Trophoblast cell (in vitro differentiated cells and primary cell): ENCODE measurements at regions not wholly inside any gene's neighbourhood (a gene's known extent, or its start where the extent isn't known, plus 50 kb on each side); places are given as distances from the start of the nearest gene placed in this dataset.
A peak's percentile ranks its signal among the peaks of the same experiment; 100 is the strongest.

Experiments used
- DNase-seq, 2 donors: peaks; one replicate each; pipeline ENCODE4 v3.0.0-alpha.2; 2016
- H2AFZ ChIP-seq: 2 replicates; pipeline ENCODE4 v1.6.1; 2013; ENCODE audit warnings: low read length, moderate library complexity, mild to moderate bottlenecking; ENCODE audit not compliant: insufficient read depth, poor library complexity
- H2AK5ac ChIP-seq: 2 replicates; pipeline ENCODE4 v1.6.1; 2013; ENCODE audit warnings: mild to moderate bottlenecking, low read length
- H2BK120ac ChIP-seq: 2 replicates; pipeline ENCODE4 v1.6.1; 2013; ENCODE audit warnings: low read length, mild to moderate bottlenecking, moderate library complexity; ENCODE audit not compliant: insufficient read depth, poor library complexity
- H2BK12ac ChIP-seq: 2 replicates; pipeline ENCODE4 v1.6.1; 2013; ENCODE audit warnings: mild to moderate bottlenecking, low read length, moderate library complexity
- H2BK5ac ChIP-seq: 2 replicates; pipeline ENCODE4 v1.6.1; 2013; ENCODE audit warnings: low read length, low read depth, moderate library complexity, mild to moderate bottlenecking; ENCODE audit not compliant: poor library complexity
- H3K14ac ChIP-seq: 2 replicates; pipeline ENCODE4 v1.6.1; 2013; ENCODE audit warnings: mild to moderate bottlenecking, low read length
- H3K18ac ChIP-seq: 2 replicates; pipeline ENCODE4 v1.6.1; 2013; ENCODE audit warnings: mild to moderate bottlenecking, low read length
- H3K23ac ChIP-seq: 2 replicates; pipeline ENCODE4 v1.6.1; 2013; ENCODE audit warnings: low read length
- H3K27ac ChIP-seq: 2 replicates; pipeline ENCODE4 v1.5.1; 2013; ENCODE audit warnings: low read depth, mild to moderate bottlenecking, inconsistent platforms, low read length, moderate library complexity
- H3K27me3 ChIP-seq: 2 replicates; pipeline ENCODE4 v1.6.1; 2013; ENCODE audit warnings: inconsistent platforms, mild to moderate bottlenecking, low read length, moderate library complexity; ENCODE audit not compliant: insufficient read depth
- H3K36me3 ChIP-seq, 2 experiments: 1 replicate in 1 of 2; 2 replicates in 1 of 2; pipeline ENCODE4 v1.6.1; 2013; ENCODE audit warnings: low read length in 2 of 2, mild to moderate bottlenecking in 2 of 2, moderate library complexity in 1 of 2; ENCODE audit not compliant: insufficient read depth in 2 of 2, control insufficient read depth in 1 of 2
- H3K4ac ChIP-seq: 2 replicates; pipeline ENCODE4 v1.6.1; 2013; ENCODE audit warnings: low read depth, mild to moderate bottlenecking, low read length, moderate library complexity
- H3K4me1 ChIP-seq, 2 experiments: 1 replicate in 1 of 2; 2 replicates in 1 of 2; pipeline ENCODE4 v1.6.1; 2013; ENCODE audit warnings: low read length in 2 of 2, mild to moderate bottlenecking in 2 of 2, moderate library complexity in 1 of 2; ENCODE audit not compliant: insufficient read depth in 2 of 2, control insufficient read depth in 1 of 2
- H3K4me2 ChIP-seq: 2 replicates; pipeline ENCODE4 v1.6.1; 2013; ENCODE audit warnings: inconsistent platforms, mild to moderate bottlenecking, low read length, moderate library complexity
- H3K4me3 ChIP-seq: 2 replicates; pipeline ENCODE4 v1.5.1; 2013; ENCODE audit warnings: mild to moderate bottlenecking, low read depth, low read length, inconsistent platforms
- H3K79me1 ChIP-seq: one replicate; pipeline ENCODE4 v1.6.1; 2013; ENCODE audit warnings: low read length
- H3K79me2 ChIP-seq: 2 replicates; pipeline ENCODE4 v1.6.1; 2013; ENCODE audit warnings: low read length, mild to moderate bottlenecking; ENCODE audit not compliant: control insufficient read depth, insufficient read depth, poor library complexity
- H3K9ac ChIP-seq: 2 replicates; pipeline ENCODE4 v1.6.1; 2013; ENCODE audit warnings: mild to moderate bottlenecking, low read length
- H3K9me3 ChIP-seq: 2 replicates; pipeline ENCODE4 v1.6.1; 2013; ENCODE audit warnings: low read depth, mild to moderate bottlenecking, control low read depth, inconsistent platforms, low read length; ENCODE audit not compliant: insufficient read depth
- H4K12ac ChIP-seq: 2 replicates; pipeline ENCODE4 v1.6.1; 2013; ENCODE audit warnings: low read depth, mild to moderate bottlenecking, low read length, moderate library complexity
- H4K8ac ChIP-seq: 2 replicates; pipeline ENCODE4 v1.6.1; 2013; ENCODE audit warnings: low read depth, mild to moderate bottlenecking, low read length, moderate library complexity
- H4K91ac ChIP-seq: one replicate; pipeline ENCODE4 v1.6.1; 2013; ENCODE audit warnings: low read depth, mild to moderate bottlenecking, low read length, moderate library complexity
- WGBS: extraction: QIAGEN DNeasy Blood & Tissue Kit; methylation state at CpG from one replicate; pipeline ENCODE4 v1.1.7; 2013; ENCODE audit warnings: missing lambda C conversion rate; ENCODE audit not compliant: insufficient read length, insufficient coverage; ENCODE audit errors: extremely low coverage; 5-methylcytosine and 5-hydroxymethylcytosine counted together

GRCh38 chr11:25860677-25861450, 471.1 kb upstream of the ANO3 start:
- Histone ChIP-seq H4K8ac (no peak overlapping the region), H3K9ac (no peak overlapping the region), H3K9me3 (no peaks in the 10 kb centered on the region), H3K4me1 (no peaks in the 10 kb centered on the region), H3K79me1 (no peaks in the 10 kb centered on the region), H3K23ac (no peak overlapping the region), H3K36me3 (no peaks in the 10 kb centered on the region), H2AFZ (no peak overlapping the region), H3K27me3 (no peaks in the 10 kb centered on the region), H2BK5ac (no peak overlapping the region), H3K4me2 (no peak overlapping the region), H2BK12ac (no peak overlapping the region), H3K4ac (no peak overlapping the region), H3K14ac (no peak overlapping the region), H4K12ac (no peak overlapping the region), H2BK120ac (no peak overlapping the region), H3K27ac (no peak overlapping the region), H3K79me2 (no peaks in the 10 kb centered on the region), H3K18ac (no peak overlapping the region), H3K4me3 (no peak overlapping the region), H4K91ac (no peak overlapping the region), H2AK5ac (no peak overlapping the region)
- no peak for DNase-seq
- no CpG with 5 or more reads among the region's 2 CpGs for WGBS

- no peaks in the 10 kb centered on the region for H3K27me3 ChIP-seq
- no peak overlapping the region for H2BK12ac ChIP-seq
- no peak overlapping the region for H3K4me2 ChIP-seq
- WGBS: no CpG with 5 or more reads among the region's 1 CpG
- H2BK120ac ChIP-seq: no peak overlapping the region
- no peaks in the 10 kb centered on the region for H3K9me3 ChIP-seq
- H3K14ac ChIP-seq: no peak overlapping the region
- H3K18ac ChIP-seq: no peak overlapping the region
- H3K4me3 ChIP-seq: no peak overlapping the region
- no peak overlapping the region for H2AFZ ChIP-seq
- H3K79me1 ChIP-seq: no peaks in the 10 kb centered on the region
- no peak overlapping the region for H4K12ac ChIP-seq
- no peak overlapping the region for H2BK5ac ChIP-seq
- DNase-seq: no peak
- H3K9ac ChIP-seq: no peak overlapping the region
- H3K4ac ChIP-seq: no peak overlapping the region
- no peaks in the 10 kb centered on the region for H3K79me2 ChIP-seq
- no peak overlapping the region for H3K23ac ChIP-seq
- no peaks in the 10 kb centered on the region for H3K36me3 ChIP-seq
- H2AK5ac ChIP-seq: no peak overlapping the region
- no peaks in the 10 kb centered on the region for H3K4me1 ChIP-seq
- no peak overlapping the region for H4K8ac ChIP-seq
- no peak overlapping the region for H3K27ac ChIP-seq
- H4K91ac ChIP-seq: no peak overlapping the region
Measured at GRCh38 chr11:25862159-25862558, 469.8 kb upstream of the ANO3 start.

- Histone ChIP-seq H3K4ac (no peak overlapping the region), H4K91ac (no peak overlapping the region), H3K23ac (peak overlapping the region; percentile 27), H3K79me1 (no peaks in the 10 kb centered on the region), H4K8ac (no peak overlapping the region), H4K12ac (no peak overlapping the region), H3K18ac (no peak overlapping the region), H2BK5ac (no peak overlapping the region), H3K9ac (no peak overlapping the region), H2AFZ (no peak overlapping the region), H3K4me2 (no peak overlapping the region), H3K27me3 (no peaks in the 10 kb centered on the region), H3K27ac (no peak overlapping the region), H2BK120ac (no peak overlapping the region), H3K14ac (no peak overlapping the region), H3K4me1 (no peaks in the 10 kb centered on the region), H3K79me2 (no peaks in the 10 kb centered on the region), H3K36me3 (no peaks in the 10 kb centered on the region), H2BK12ac (no peak overlapping the region), H3K9me3 (no peaks in the 10 kb centered on the region), H3K4me3 (no peak overlapping the region), H2AK5ac (no peak overlapping the region)
- no peak for DNase-seq
- no CpG with 5 or more reads among the region's 3 CpGs for WGBS
Measured at GRCh38 chr11:25863986-25864385, 467.9 kb upstream of the ANO3 start.

- Histone ChIP-seq H2AFZ (no peak overlapping the region), H3K36me3 (no peaks in the 10 kb centered on the region), H3K14ac (no peak overlapping the region), H2BK120ac (no peak overlapping the region), H3K27ac (no peak overlapping the region), H4K12ac (no peak overlapping the region), H3K4me1 (no peaks in the 10 kb centered on the region), H3K23ac (no peak overlapping the region), H4K8ac (no peak overlapping the region), H2BK5ac (no peak overlapping the region), H3K9me3 (no peaks in the 10 kb centered on the region), H3K79me2 (no peaks in the 10 kb centered on the region), H3K4ac (no peak overlapping the region), H4K91ac (no peak overlapping the region), H3K27me3 (no peaks in the 10 kb centered on the region), H3K79me1 (no peaks in the 10 kb centered on the region), H2AK5ac (no peak overlapping the region), H3K4me3 (no peak overlapping the region), H3K4me2 (no peak overlapping the region), H3K9ac (no peak overlapping the region), H2BK12ac (no peak overlapping the region), H3K18ac (no peak overlapping the region)
- whole genome bisulfite sequencing: no CpG with 5 or more reads among the region's 3 CpGs
- DNase-seq: no peak
Measured at GRCh38 chr11:25876456-25876965, 455.4 kb upstream of the ANO3 start.
